ENCODE measurements at regions not wholly inside any gene's neighbourhood (a gene's known extent, or its start where the extent isn't known, plus 50 kb on each side); places are given as distances from the start of the nearest gene placed in this dataset.

DNA sequence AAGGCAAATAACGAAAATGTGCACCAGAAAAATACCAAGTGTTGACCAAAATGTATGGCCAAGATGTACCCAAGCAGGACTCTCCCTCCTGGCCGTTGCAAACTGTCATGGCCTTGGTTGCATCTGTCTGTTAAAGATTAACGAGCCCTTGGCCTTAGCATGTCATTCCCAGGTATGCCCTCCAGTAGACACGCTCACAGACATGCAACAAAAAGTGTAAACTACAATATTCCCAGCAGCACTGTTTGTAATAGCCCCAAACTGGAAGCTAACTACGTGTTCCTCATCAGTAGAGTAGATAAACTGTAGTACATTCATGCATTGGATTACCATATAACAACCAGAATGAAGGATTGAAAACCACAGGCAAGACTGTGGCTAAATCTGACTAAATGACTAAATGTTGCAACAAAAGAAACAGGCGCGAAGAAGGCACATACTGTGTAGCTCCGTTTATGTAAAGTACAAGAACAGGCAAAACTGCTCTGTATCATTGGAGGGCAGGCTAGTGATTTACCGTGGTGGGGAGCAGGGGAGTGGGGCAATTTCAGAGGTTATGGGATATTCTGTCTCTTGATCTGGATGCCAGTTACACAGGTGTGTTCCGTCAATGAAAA, 232.8 kb upstream of the DIO3 start:
- H3K36me3 ChIP-seq = no peaks in the 10 kb centered on the region
- H3K4me1 ChIP-seq = no peaks in the 10 kb centered on the region
- no peaks in the 10 kb centered on the region for H3K27me3 ChIP-seq
- H3K4me3 ChIP-seq = no peak overlapping the region
- TF ChIP-seq, protein P1, sequence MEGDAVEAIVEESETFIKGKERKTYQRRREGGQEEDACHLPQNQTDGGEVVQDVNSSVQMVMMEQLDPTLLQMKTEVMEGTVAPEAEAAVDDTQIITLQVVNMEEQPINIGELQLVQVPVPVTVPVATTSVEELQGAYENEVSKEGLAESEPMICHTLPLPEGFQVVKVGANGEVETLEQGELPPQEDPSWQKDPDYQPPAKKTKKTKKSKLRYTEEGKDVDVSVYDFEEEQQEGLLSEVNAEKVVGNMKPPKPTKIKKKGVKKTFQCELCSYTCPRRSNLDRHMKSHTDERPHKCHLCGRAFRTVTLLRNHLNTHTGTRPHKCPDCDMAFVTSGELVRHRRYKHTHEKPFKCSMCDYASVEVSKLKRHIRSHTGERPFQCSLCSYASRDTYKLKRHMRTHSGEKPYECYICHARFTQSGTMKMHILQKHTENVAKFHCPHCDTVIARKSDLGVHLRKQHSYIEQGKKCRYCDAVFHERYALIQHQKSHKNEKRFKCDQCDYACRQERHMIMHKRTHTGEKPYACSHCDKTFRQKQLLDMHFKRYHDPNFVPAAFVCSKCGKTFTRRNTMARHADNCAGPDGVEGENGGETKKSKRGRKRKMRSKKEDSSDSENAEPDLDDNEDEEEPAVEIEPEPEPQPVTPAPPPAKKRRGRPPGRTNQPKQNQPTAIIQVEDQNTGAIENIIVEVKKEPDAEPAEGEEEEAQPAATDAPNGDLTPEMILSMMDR (IDR thresholded peaks at IDR 0.05) = no peak
- DNase-seq (ENCODE audit: low spot score) = no peak
- H3K27ac ChIP-seq = no peak overlapping the region
- H3K9me3 ChIP-seq = peaks cover 3 to 13% of the 10 kb centered on the region in 2 donors

- Histone ChIP-seq H3K4me1 (peaks cover 0 to 5% of the 10 kb centered on the region in 2 donors), H3K27ac (no peak overlapping the region), H3K36me3 (no peaks in the 10 kb centered on the region), H3K4me3 (no peak overlapping the region), H3K9me3 (no peaks in the 10 kb centered on the region), H3K27me3 (no peaks in the 10 kb centered on the region)
- TF ChIP-seq, protein P1 (IDR thresholded peaks at IDR 0.05) = no peak
- DNase-seq (ENCODE audit: low spot score) = no peak
These were observed 230.7 kb upstream of the DIO3 start for GRCh38 chr14:101330416-101331140.

DNA sequence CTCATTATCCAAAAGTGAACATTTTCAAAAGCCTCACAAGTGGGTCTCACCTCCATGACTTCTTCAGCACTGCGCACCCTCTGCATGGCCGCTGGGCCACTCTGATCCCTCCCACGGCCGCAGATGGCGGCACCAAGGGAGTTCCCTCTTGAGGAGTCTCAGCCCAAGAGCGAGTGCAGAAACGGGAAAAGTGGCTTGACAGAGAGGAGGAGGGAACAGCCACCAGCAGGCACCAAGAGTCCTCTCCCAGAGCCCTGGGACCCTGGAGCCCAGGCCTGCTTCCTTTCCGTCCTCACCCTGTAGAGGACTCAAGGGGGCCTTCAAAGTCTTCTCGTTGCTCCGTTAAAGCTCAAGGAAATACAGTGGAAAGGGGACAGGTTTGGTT, 230.2 kb upstream of the DIO3 start:
- Histone ChIP-seq H3K27ac (no peak overlapping the region), H3K27me3 (no peaks in the 10 kb centered on the region), H3K4me3 (no peak overlapping the region), H3K9me3 (no peaks in the 10 kb centered on the region), H3K4me1 (peaks cover 0 to 5% of the 10 kb centered on the region in 2 donors), H3K36me3 (no peaks in the 10 kb centered on the region)
- TF ChIP-seq, protein P1 (IDR thresholded peaks at IDR 0.05) = no peak
- no peak for DNase-seq (ENCODE audit: low spot score)

DNA sequence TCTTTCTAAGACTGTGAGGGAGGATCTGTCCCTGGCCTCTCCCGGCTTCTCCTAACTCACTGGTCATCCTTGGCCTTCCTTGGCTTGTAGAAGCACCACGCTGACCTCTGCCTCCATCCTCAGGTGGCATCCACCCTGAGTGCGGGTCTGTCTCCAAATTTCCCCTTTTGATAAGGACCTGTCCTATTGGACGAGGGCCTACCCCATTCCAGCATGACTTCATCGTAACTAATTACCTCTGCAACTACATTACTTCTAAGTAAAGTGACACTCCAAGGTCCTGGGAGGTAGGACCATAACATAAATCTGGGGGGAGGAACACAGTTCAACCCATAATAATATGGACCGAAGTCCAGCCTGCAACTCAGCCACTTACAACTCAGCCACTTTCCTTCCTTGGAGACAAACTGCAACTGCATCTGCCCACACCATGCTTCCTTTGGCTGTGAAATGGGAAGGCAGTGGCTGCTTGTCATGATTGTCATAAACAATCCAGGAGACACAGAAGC, 229.6 kb upstream of the DIO3 start:
- DNase-seq (ENCODE audit: low spot score) = no peak
- Histone ChIP-seq H3K9me3 (no peaks in the 10 kb centered on the region), H3K36me3 (no peaks in the 10 kb centered on the region), H3K27ac (no peak overlapping the region), H3K4me3 (no peak overlapping the region), H3K27me3 (no peaks in the 10 kb centered on the region), H3K4me1 (peaks cover 0 to 5% of the 10 kb centered on the region in 2 donors)
- TF ChIP-seq, protein P1 (IDR thresholded peaks at IDR 0.05) = no peak

GRCh38 chr14:101332281-101332680, 229.0 kb upstream of the DIO3 start:
- no peak overlapping the region for H3K4me3 ChIP-seq
- H3K36me3 ChIP-seq = no peaks in the 10 kb centered on the region
- no peaks in the 10 kb centered on the region for H3K9me3 ChIP-seq
- TF ChIP-seq, protein P1 (IDR thresholded peaks at IDR 0.05) = no peak
- H3K27me3 ChIP-seq = no peaks in the 10 kb centered on the region
- peaks cover 0 to 5% of the 10 kb centered on the region in 2 donors for H3K4me1 ChIP-seq
- DNase-seq (ENCODE audit: low spot score) = no peak
- H3K27ac ChIP-seq = no peak overlapping the region

All from right atrium auricular region (tissue), 2 donors.